ENCODE measurements at regions not wholly inside any gene's neighbourhood (a gene's known extent, or its start where the extent isn't known, plus 50 kb on each side); places are given as distances from the start of the nearest gene placed in this dataset.
"Not testable (repeated sequence)": the region's sequence is repeated elsewhere in the genome, so short reads cannot be mapped to it uniquely, and the experiment has no call there.

GRCh38 chr7:69070476-69070875, 527.8 kb upstream of the AUTS2 start:
- ChIA-PET POLR2A (no interaction called here), CTCF (no interaction called here)
- DNase-seq (ENCODE audit: low read depth, low spot score) = no peak
- no peak for TF ChIP-seq CTCF (IDR thresholded peaks at IDR 0.05; ENCODE audit: insufficient read depth, low read length, missing control alignments)
- H3K4me3 ChIP-seq (ENCODE audit: low read depth, low read length) = no peak overlapping the region

- no peak for TF ChIP-seq CTCF (IDR thresholded peaks at IDR 0.05; ENCODE audit: insufficient read depth, low read length, missing control alignments)
- ChIA-PET CTCF (no interaction called here), POLR2A (no interaction called here)
- DNase-seq (ENCODE audit: low read depth, low spot score) = no peak
- H3K4me3 ChIP-seq (ENCODE audit: low read depth, low read length) = no peak overlapping the region
Observed at GRCh38 chr7:69076566-69076965, 521.7 kb upstream of the AUTS2 start.

GRCh38 chr7:69078997-69079769, 519.1 kb upstream of the AUTS2 start:
- CTCF ChIA-PET = no interaction called here
- no peak for DNase-seq (ENCODE audit: low read depth, low spot score)
- H3K4me3 ChIP-seq (ENCODE audit: low read depth, low read length) = no peak overlapping the region
- TF ChIP-seq CTCF (IDR thresholded peaks at IDR 0.05; ENCODE audit: insufficient read depth, low read length, missing control alignments) = no peak
- POLR2A ChIA-PET = no interaction called here

- POLR2A ChIA-PET; CTCF ChIA-PET; H3K4me3 ChIP-seq (ENCODE audit: low read depth, low read length); DNase-seq (ENCODE audit: low read depth, low spot score): not testable (repeated sequence)
Observed at GRCh38 chr7:69087281-69087680, 511.0 kb upstream of the AUTS2 start.

GRCh38 chr7:69088185-69088584, 510.1 kb upstream of the AUTS2 start:
- TF ChIP-seq CTCF (IDR thresholded peaks at IDR 0.05; ENCODE audit: insufficient read depth, low read length, missing control alignments) = no peak
- no peak overlapping the region for H3K4me3 ChIP-seq (ENCODE audit: low read depth, low read length)
- CTCF ChIA-PET = no interaction called here
- POLR2A ChIA-PET = no interaction called here
- DNase-seq (ENCODE audit: low read depth, low spot score) = no peak

- DNase-seq (ENCODE audit: low read depth, low spot score) = no peak
- no peak for TF ChIP-seq CTCF (IDR thresholded peaks at IDR 0.05; ENCODE audit: insufficient read depth, low read length, missing control alignments)
- ChIA-PET POLR2A (no interaction called here), CTCF (no interaction called here)
- no peak overlapping the region for H3K4me3 ChIP-seq (ENCODE audit: low read depth, low read length)
Observed at GRCh38 chr7:69090936-69091335, 507.3 kb upstream of the AUTS2 start.

- CTCF ChIA-PET = no interaction called here
- no peak overlapping the region for H3K4me3 ChIP-seq (ENCODE audit: low read depth, low read length)
- TF ChIP-seq CTCF (IDR thresholded peaks at IDR 0.05; ENCODE audit: insufficient read depth, low read length, missing control alignments) = no peak
- POLR2A ChIA-PET = no interaction called here
- DNase-seq (ENCODE audit: low read depth, low spot score) = no peak
Observed at GRCh38 chr7:69091521-69091920, 506.8 kb upstream of the AUTS2 start.
